T47D (cell line): ENCODE measurements at regions not wholly inside any gene's neighbourhood (a gene's known extent, or its start where the extent isn't known, plus 50 kb on each side); places are given as distances from the start of the nearest gene placed in this dataset.

Source experiments
- DNase-seq, 2 experiments: peaks; one replicate each; pipeline versions ENCODE4 v3.0.0 to v3.0.0-alpha.2; 2011 to 2012; ENCODE audit warnings: low read depth in 1 of 2, low spot score in 1 of 2
- JUND ChIP-seq: IDR thresholded peaks from 2 replicates; pipeline ENCODE4 v1.6.1; 2012; ENCODE audit warnings: low read depth
- in situ Hi-C: cut with HindIII; loops from 2 replicates; pipeline ENCODE4 v1.10.0; 2016; ENCODE audit warnings: low sequenced_read_pairs, low pct_unique_long_range_greater_than_20kb

GRCh38 chr9:87096506-87096905 is 149.2 kb upstream of the GAS1 start:
- no peak for TF ChIP-seq JUND
- in situ Hi-C loops: no loop called here
- DNase-seq: no peak

DNA sequence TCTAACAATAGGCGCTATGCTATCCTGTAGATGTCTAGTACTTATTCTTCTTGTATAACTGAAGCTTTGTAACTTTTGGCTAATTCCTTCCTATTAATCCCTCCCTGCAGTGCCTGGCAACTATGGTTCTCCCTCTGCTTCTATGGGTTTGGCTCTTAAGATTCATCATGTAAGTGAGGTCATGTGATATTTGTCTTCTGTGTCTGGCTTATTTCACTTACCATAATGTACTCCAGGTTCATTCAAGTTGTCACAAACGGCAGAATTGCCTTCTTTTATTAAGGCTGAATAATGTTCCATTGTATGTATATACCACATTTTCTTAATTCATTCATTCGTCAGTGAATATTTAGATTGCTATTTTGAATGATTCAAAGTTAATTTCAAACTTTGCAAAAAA is 149.9 kb upstream of the GAS1 start:
- DNase-seq: no peak
- no peak for TF ChIP-seq JUND
- in situ Hi-C loops: no loop called here

DNA sequence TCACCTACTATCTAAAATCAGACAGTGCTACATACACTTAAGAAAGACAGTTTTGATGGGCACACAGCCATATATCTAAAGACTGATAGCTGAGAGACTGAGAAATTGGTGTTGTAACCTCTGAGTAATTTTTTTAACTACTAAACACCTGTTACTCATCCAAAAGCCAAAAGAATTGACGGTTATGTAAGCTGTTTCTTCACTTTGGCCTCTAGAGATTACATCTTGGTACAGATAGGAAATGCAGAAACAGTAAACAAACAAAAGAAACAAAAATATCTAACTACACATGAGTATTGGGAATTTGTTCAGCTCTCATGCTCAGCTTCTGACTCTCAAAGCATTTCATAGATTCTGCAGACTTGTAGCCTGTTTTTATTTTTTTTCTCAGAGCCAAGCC is 152.1 kb upstream of the GAS1 start:
- in situ Hi-C loops: no loop called here
- DNase-seq: no peak
- no peak for TF ChIP-seq JUND

- in situ Hi-C loops: no loop called here
- no peak for TF ChIP-seq JUND
These were observed 152.7 kb upstream of the GAS1 start for GRCh38 chr9:87100001-87100400.

GRCh38 chr9:87102126-87102525 is 154.8 kb upstream of the GAS1 start:
- DNase-seq: no peak
- no peak for TF ChIP-seq JUND
- in situ Hi-C loops: no loop called here

More at GRCh38 chr9:87100001-87100400, 152.7 kb upstream of the GAS1 start:
- DNase-seq: no peak

- in situ Hi-C loops: no loop called here
- TF ChIP-seq JUND: no peak
- DNase-seq: peak in 1 of 2 experiments; percentile 10
These were observed 159.8 kb upstream of the GAS1 start for GRCh38 chr9:87107072-87107471.

DNA sequence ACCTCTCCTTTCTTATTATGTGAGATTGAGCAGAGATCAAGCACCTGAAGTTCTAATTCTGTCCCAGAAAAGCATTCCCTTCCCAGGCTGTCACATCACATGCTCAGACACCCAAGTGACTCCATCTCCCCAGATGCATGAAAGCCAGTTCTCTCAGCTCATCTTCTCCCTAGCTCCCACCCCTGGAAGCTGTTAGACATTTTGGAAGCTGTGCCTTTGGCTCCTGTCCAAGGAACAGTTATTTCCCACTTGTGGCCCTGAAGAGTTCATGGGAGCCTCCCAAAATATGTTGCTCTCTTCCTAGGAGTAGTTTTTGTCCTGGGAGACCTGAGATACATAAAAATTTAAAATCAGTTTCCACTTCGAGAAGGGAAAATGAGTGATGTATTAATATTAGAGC is 161.4 kb upstream of the GAS1 start:
- no peak for TF ChIP-seq JUND
- DNase-seq: no peak
- in situ Hi-C loops: no loop called here

DNA sequence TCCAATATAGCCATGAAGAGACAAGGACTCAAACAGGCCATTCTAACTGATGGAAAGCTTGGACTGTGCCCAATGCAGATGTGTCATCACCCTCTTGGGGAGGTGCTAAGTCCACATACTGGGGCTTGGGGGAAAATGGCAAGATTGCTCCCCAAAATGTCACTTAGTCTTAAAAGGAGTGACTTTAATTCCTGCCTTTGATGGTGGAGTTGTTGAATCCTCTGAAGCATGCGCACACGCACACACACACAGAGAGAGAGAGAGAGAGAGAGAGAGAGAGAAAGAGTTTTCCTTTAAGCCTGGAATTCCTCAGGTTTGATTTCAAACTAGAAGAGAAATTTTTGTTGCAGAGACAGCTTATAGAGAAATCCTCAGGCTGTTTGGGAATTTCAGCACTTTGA is 161.9 kb upstream of the GAS1 start:
- in situ Hi-C loops: no loop called here
- no peak for DNase-seq

DNA sequence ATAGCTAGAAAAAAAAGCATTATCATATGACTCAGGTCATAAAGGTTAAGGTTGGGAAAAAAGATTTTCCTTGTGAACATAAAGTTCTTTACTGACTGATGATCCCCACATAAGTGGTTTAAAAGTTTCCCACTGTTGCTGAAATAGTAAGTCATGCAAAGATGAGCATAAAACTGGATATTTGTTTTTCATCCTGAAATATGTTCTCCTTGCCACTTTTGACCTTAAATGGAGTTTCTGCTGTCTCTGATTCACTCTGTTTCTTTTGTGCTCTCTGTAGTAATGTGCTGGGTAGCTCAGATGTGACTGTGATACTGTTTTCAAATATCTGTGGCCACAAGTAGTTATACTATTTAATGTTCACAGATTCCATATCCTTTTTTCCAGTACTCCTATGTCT is 162.5 kb upstream of the GAS1 start:
- no peak for TF ChIP-seq JUND
- in situ Hi-C loops: no loop called here
- DNase-seq: no peak

More for the DNA sequence above, 161.9 kb upstream of the GAS1 start:
- TF ChIP-seq JUND: no peak

GRCh38 chr9:87111010-87111409 is 163.7 kb upstream of the GAS1 start:
- no peak for TF ChIP-seq JUND
- in situ Hi-C loops: no loop called here

GRCh38 chr9:87112656-87113055 is 165.3 kb upstream of the GAS1 start:
- no peak for DNase-seq
- in situ Hi-C loops: no loop called here
- TF ChIP-seq JUND: no peak

More at GRCh38 chr9:87111010-87111409, 163.7 kb upstream of the GAS1 start:
- no peak for DNase-seq

DNA sequence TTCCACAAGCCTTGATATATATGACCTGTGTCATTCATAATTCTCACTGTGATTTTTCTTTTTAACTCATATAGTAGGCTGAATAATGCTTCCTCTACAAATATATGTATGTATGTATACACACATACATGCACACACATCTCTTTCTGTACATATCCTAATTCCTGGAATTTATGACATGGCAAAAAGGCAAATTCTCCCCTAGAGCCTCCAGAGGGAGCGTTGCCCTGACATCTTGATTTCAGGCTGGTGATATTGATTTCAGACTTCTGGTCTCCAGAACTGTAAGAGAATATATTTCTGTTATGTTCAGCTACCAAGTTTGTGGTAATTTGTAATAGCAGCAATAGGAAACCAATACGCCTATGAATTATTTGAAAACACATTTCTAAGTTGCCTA is 166.6 kb upstream of the GAS1 start:
- TF ChIP-seq JUND: no peak
- in situ Hi-C loops: no loop called here
- DNase-seq: peak in 1 of 2 experiments; percentile 16

DNA sequence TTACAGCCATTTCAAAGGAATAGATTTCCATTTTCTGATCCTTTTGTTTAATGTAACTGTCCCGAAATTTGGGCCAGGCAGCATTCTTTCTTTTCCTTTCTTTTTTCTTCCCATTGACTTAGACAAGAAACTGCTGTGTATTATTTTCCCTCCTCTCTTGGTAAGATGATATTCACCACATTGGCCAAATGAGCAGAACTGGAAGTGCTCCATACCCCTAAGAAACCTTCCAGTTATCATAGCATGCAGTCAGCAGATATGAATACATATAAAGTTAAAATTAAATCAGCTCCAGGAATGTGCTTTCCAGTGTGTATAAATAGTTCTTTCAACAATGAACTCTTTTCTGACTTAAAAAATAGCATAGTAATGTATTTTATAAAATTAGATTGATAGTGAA is 168.5 kb upstream of the GAS1 start:
- in situ Hi-C loops: no loop called here
- no peak for TF ChIP-seq JUND

GRCh38 chr9:87116492-87116891 is 169.2 kb upstream of the GAS1 start:
- in situ Hi-C loops: no loop called here
- no peak for DNase-seq
- no peak for TF ChIP-seq JUND

More for the DNA sequence above, 168.5 kb upstream of the GAS1 start:
- DNase-seq: no peak
